ENCODE measurements at regions not wholly inside any gene's neighbourhood (a gene's known extent, or its start where the extent isn't known, plus 50 kb on each side); places are given as distances from the start of the nearest gene placed in this dataset.

DNA sequence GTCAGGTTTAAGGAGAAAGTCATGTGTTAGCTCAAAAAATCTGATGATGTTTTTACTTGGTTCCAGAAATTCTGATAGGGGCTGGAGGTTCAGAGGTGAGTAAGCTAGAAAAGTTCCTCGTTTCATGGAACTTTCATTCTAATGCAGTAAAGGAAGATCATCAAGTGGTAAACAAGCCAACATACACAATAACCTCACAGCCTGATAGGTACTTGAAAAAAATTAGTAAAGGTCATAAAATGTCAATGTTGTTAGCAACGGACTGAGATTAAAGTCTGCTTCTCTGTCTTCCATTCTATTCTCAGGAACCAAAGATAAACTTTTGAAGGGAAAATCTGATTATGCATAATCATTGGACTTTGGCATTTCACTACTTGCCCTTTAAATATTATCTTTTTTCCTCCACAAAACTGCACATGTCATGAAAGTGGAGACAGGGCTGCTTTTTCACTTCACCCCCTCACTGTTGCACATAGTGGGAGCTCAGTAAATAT lies 165.4 kb upstream of the MAF start:
- no peak overlapping the region for H3K4me3 ChIP-seq
- H3K4me1 ChIP-seq, result peaks cover 0 to 20% (median 9%) of the 10 kb centered on the region in 4 donors
- H3K9me3 ChIP-seq, result no peaks in the 10 kb centered on the region
- WGBS (ENCODE audit: insufficient coverage, low coverage, low lambda C conversion rate, missing lambda C conversion rate), result 52% methylated on average over 2 of the region's 2 CpGs
- intact Hi-C loops (cut with DNase I), result no loop called here
- no peaks in the 10 kb centered on the region for H3K36me3 ChIP-seq
- no peaks in the 10 kb centered on the region for H3K27me3 ChIP-seq
- DNase-seq (no peak), ATAC-seq (no peak)
- no peak for TF ChIP-seq POLR2A (IDR thresholded peaks at IDR 0.05)
- no peak for TF ChIP-seq CTCF (IDR thresholded peaks at IDR 0.05)
- no peak overlapping the region for H3K27ac ChIP-seq

- Histone ChIP-seq H3K4me3 (no peak overlapping the region), H3K36me3 (no peaks in the 10 kb centered on the region), H3K27me3 (no peaks in the 10 kb centered on the region), H3K4me1 (peaks cover 0 to 19% (median 9%) of the 10 kb centered on the region in 4 donors), H3K27ac (no peak overlapping the region), H3K9me3 (no peaks in the 10 kb centered on the region)
- TF ChIP-seq CTCF (IDR thresholded peaks at IDR 0.05) (no peak), POLR2A (IDR thresholded peaks at IDR 0.05) (no peak)
- ATAC-seq (no peak), DNase-seq (no peak)
- 82% methylated on average over 1 of the region's 1 CpG for WGBS (ENCODE audit: insufficient coverage, low coverage, low lambda C conversion rate, missing lambda C conversion rate)
- intact Hi-C loops (cut with DNase I), result no loop called here
Observed at GRCh38 chr16:79765431-79765830, 164.9 kb upstream of the MAF start.

- 84% methylated on average over 5 of the region's 8 CpGs for WGBS (ENCODE audit: insufficient coverage, low coverage, low lambda C conversion rate, missing lambda C conversion rate)
- H3K36me3 ChIP-seq, result no peaks in the 10 kb centered on the region
- H3K4me1 ChIP-seq, result peaks cover 0 to 19% (median 8%) of the 10 kb centered on the region in 4 donors
- no peak overlapping the region for H3K27ac ChIP-seq
- intact Hi-C loops (cut with DNase I), result no loop called here
- H3K9me3 ChIP-seq, result no peaks in the 10 kb centered on the region
- TF ChIP-seq CTCF (IDR thresholded peaks at IDR 0.05), result no peak
- no peak for ATAC-seq
- no peak for DNase-seq
- H3K4me3 ChIP-seq, result no peak overlapping the region
- H3K27me3 ChIP-seq, result no peaks in the 10 kb centered on the region
Observed at GRCh38 chr16:79764415-79765110, 164.0 kb upstream of the MAF start.

DNA sequence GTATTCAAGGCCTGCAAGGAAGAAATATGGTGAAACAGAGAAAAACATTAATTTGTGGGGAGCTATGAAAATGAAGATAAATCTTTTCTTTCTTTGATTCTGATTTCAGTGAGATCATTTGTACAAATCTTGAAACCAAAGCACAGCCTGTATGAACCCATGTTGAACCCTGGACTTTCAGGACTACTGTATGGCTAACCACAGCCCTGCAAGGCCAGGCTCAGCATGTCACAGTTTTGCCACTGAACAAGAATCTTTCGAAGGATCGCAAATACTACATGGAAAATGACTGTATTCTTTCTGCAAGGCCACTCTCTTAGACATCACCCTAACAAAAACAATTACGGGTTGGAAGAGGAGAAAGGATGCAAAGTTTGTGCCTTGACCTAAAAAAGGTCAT lies 161.7 kb upstream of the MAF start:
- intact Hi-C loops (cut with DNase I), result no loop called here
- TF ChIP-seq CTCF (IDR thresholded peaks at IDR 0.05) (no peak), POLR2A (IDR thresholded peaks at IDR 0.05) (no peak)
- no peaks in the 10 kb centered on the region for H3K9me3 ChIP-seq
- peak in 1 of 4 donors; percentile 39 for ATAC-seq
- H3K4me1 ChIP-seq, result peaks cover 0 to 4% (median 0%) of the 10 kb centered on the region in 4 donors
- H3K36me3 ChIP-seq, result no peaks in the 10 kb centered on the region
- DNase-seq, result no peak
- WGBS (ENCODE audit: insufficient coverage, low coverage, low lambda C conversion rate, missing lambda C conversion rate), result 27% methylated on average over 3 of the region's 3 CpGs
- H3K27ac ChIP-seq, result no peak overlapping the region
- no peak overlapping the region for H3K4me3 ChIP-seq
- no peaks in the 10 kb centered on the region for H3K27me3 ChIP-seq

Measured in right lobe of liver (tissue), 6 donors.